A673 (cell line): ENCODE measurements at regions not wholly inside any gene's neighbourhood (a gene's known extent, or its start where the extent isn't known, plus 50 kb on each side); places are given as distances from the start of the nearest gene placed in this dataset.

Experiments
- CTCF ChIP-seq: fragments of 300-800, 200-600 bp; sonication (generic); conservative IDR thresholded peaks from 2 replicates; pipeline ENCODE4 v1.5.1; 2017; ENCODE audit warnings: low read depth, mild to moderate bottlenecking, antibody characterized with exemption, low read length, moderate library complexity, mixed read lengths
- EZH2 ChIP-seq: fragments of 200-600 bp; sonication (generic); IDR thresholded peaks from 2 replicates; pipeline ENCODE4 v1.6.1; 2017; ENCODE audit warnings: borderline replicate concordance, low read depth, mild to moderate bottlenecking, mixed read lengths, antibody characterized with exemption, low read length; ENCODE audit not compliant: poor library complexity, severe bottlenecking

DNA sequence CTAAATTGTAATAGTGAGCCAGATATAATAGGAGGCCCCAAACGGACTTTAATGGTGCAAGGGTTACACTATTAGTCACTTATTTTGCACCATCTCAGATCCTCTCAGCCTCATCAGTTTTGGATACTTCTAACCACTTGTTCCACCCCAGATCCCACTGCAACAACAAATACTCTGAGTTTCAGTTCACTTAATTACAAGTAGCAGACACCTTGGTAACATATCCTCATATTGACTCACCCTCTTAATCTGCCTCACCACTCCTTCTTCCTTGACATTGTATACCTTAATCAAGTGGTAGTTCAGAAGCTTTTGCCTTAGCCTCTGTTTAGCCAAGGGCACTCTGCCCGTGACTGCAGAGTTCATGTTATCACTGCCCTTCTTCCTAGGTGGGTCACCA is 256.1 kb upstream of the UBASH3B start:
- TF ChIP-seq CTCF, result no peak
- TF ChIP-seq EZH2, result no peak
